MM.1S (cell line): ENCODE measurements at regions not wholly inside any gene's neighbourhood (a gene's known extent, or its start where the extent isn't known, plus 50 kb on each side); places are given as distances from the start of the nearest gene placed in this dataset.

ENCODE experiments used
- CTCF ChIP-seq: fragments of 300-600 bp; sonication (generic); IDR thresholded peaks from 2 replicates; pipeline ENCODE4 v1.5.1; 2016; ENCODE audit warnings: antibody characterized with exemption, low read length, mixed read lengths
- EZH2 ChIP-seq: fragments of 300-600 bp; sonication (generic); optimal IDR thresholded peaks from 2 replicates; pipeline ENCODE3; 2017; ENCODE audit warnings: low read depth, mild to moderate bottlenecking, antibody characterized with exemption, low read length, mixed read lengths

GRCh38 chr5:175015028-175015685 lies 290.8 kb downstream of the MSX2 start:
- TF ChIP-seq EZH2 (no peak), CTCF (no peak)
